ENCODE measurements at regions not wholly inside any gene's neighbourhood (a gene's known extent, or its start where the extent isn't known, plus 50 kb on each side); places are given as distances from the start of the nearest gene placed in this dataset.
A peak's percentile ranks its signal among the peaks of the same experiment; 100 is the strongest.

DNA sequence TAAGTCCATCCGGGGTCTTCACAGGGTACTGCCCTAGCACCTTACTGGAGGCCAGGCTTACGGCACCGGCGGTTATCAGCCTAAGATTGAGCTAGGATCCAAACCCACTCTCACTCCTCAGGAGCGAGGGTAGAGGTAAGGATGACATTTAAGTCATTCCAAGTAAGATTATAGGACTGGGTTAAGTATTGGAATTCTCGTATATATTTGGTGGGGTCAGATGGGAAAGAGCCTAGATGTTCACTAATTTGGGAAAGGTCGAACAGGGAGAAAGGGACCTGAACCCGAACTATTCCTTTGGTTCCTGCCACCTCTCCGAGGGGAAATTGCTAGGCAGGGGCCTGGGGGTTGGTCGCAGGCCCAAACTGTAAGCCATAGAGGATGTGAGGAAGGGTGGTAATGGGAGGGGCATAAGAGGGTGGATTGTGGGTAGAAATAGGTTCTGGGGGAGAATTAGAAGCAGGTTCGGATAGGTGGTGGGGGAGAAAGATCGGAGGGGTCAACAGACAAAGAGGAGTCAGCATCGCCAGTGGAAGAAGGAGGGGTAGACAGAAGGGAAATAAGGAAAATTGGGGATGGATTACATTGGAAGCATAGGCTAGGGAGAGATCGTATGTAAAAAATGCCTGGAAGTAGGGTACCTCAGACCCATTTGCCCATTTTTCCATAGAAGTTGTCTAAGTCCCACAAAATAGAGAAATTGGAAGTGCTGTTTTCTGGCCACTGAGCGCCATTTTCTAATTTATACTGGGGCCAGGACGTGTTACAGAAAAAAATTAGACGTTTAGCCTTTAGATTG lies 747.1 kb upstream of the ADGRB3 start:
- WGBS (ENCODE audit: insufficient coverage, low coverage, missing lambda C conversion rate), result 1% methylated on average over 16 of the region's 17 CpGs
- peaks cover 57% of the 10 kb centered on the region for H3K36me3 ChIP-seq (ENCODE audit: control insufficient read depth, insufficient read depth, low read length)
- peaks cover 6 to 13% of the 10 kb centered on the region in 2 experiments; a peak in 3 of 5 replicates for H3K4me1 ChIP-seq (replicated peaks in 1 of 2; ENCODE audit: control insufficient read depth in 2 of 2, insufficient read depth in 2 of 2, low read length in 2 of 2)
- peak overlapping the region; percentile 98 for H3K27ac ChIP-seq (ENCODE audit: extremely low read depth, low read depth, low read length)
- intact Hi-C loops (cut with micrococcal nuclease) (loop anchor here (1.0 to 5.0 kb wide), 3 partner anchors 338 to 854 kb away; no protein-coding TSS in a partner anchor), in situ Hi-C loops (cut with MboI) (loop anchor here (5.0 to 10.0 kb wide), 2 partner anchors 154 to 337 kb away; no protein-coding TSS in a partner anchor)
- H3K4me2 ChIP-seq (ENCODE audit: insufficient read depth, low read length), result peak overlapping the region; percentile 98
- peaks cover 87% of the 10 kb centered on the region for H3K79me2 ChIP-seq (ENCODE audit: control insufficient read depth, insufficient read depth, low read length)
- ATAC-seq, result peak; percentile 49
- CTCF ChIA-PET (ENCODE audit: low intra/inter-chr PET ratio), result no interaction called here
- H3K9ac ChIP-seq (ENCODE audit: insufficient read depth in 1 of 2, low read depth in 2 of 2, low read length in 2 of 2), result peak overlapping the region; percentile 98 to 100
- H3K27me3 ChIP-seq (ENCODE audit: control insufficient read depth in 2 of 2, insufficient read depth in 2 of 2, low read length in 2 of 2), result no peaks in the 10 kb centered on the region
- peak; percentile 61 for FAIRE-seq
- peak overlapping the region; percentile 93 for H3K4me3 ChIP-seq
- BruUV-seq (replicated peaks), result TSS peak; percentile 40
- peaks cover 16% of the 10 kb centered on the region for H4K20me1 ChIP-seq (replicated peaks; ENCODE audit: control insufficient read depth, insufficient read depth, low read length)
- no peak overlapping the region for H2AFZ ChIP-seq (ENCODE audit: low read depth, low read length)
- H3K9me3 ChIP-seq (replicated peaks; ENCODE audit: control insufficient read depth, insufficient read depth, low read depth, low read length), result peaks cover 2% of the 10 kb centered on the region; the same call in 1 of the 2 replicates
- POLR2A ChIA-PET, result interaction anchor here (1.2 to 1.7 kb wide), 4 partner anchors 11 to 279 kb away, joined by 4 to 6 read pairs (median 5); no protein-coding TSS in a partner anchor
- peak; percentile 68 to 83 (median 75) for DNase-seq (ENCODE audit: extremely low read depth in 1 of 4, low spot score in 3 of 4)
- no peaks in the 10 kb centered on the region for H3K9me1 ChIP-seq (ENCODE audit: control insufficient read depth, insufficient read depth, low read length)
- TF ChIP-seq HMBOX1 (IDR thresholded peaks at IDR 0.05) (no peak), PTTG1 (tag; IDR thresholded peaks at IDR 0.05; ENCODE audit: low read depth) (0 out of 2 replicates have a peak, but pooled peaks have one; percentile 1), CC2D1A (IDR thresholded peaks at IDR 0.05) (peak; percentile 58; the same call in 1 of the 2 replicates), ZZZ3 (IDR thresholded peaks at IDR 0.05) (0 out of 2 replicates have a peak, but pooled peaks have one; percentile 54), CBX3 (IDR thresholded peaks at IDR 0.05; ENCODE audit: borderline replicate concordance in 1 of 2, low read length in 2 of 2) (no peak; a peak in 1 of 3 replicates), RNF2 (IDR thresholded peaks at IDR 0.05) (peak; percentile 34), ETV5 (CRISPR knock-in tag; IDR thresholded peaks at IDR 0.05; ENCODE audit: low read depth) (peak; percentile 44; the same call in 1 of the 2 replicates), EZH2 (IDR thresholded peaks at IDR 0.05; ENCODE audit: borderline replicate concordance, low read depth, low read length) (no peak), SMAD4 (CRISPR knock-in tag; conservative IDR thresholded peaks at IDR 0.05) (0 out of 2 replicates have a peak, but pooled peaks have one; percentile 19), PHB (CRISPR knock-in tag; IDR thresholded peaks at IDR 0.05) (peak; percentile 85; the same call in 1 of the 2 replicates), CHD1 (IDR thresholded peaks at IDR 0.05; ENCODE audit: low read length) (peak; percentile 26), NEUROD1 (IDR thresholded peaks at IDR 0.05; ENCODE audit: borderline replicate concordance, low read depth, low read length, partially characterized antibody) (peak; percentile 15), MEF2D (tag; conservative IDR thresholded peaks at IDR 0.05; ENCODE audit: low read depth) (no peak)
- TF ChIP-seq, protein P1, sequence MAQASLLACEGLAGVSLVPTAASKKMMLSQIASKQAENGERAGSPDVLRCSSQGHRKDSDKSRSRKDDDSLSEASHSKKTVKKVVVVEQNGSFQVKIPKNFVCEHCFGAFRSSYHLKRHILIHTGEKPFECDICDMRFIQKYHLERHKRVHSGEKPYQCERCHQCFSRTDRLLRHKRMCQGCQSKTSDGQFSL (CRISPR knock-in tag; IDR thresholded peaks at IDR 0.05), result 0 out of 2 replicates have a peak, but pooled peaks have one; percentile 48
- TF ChIP-seq, protein P1 (tag; IDR thresholded peaks at IDR 0.05), result no peak
- TF ChIP-seq, protein P2, sequence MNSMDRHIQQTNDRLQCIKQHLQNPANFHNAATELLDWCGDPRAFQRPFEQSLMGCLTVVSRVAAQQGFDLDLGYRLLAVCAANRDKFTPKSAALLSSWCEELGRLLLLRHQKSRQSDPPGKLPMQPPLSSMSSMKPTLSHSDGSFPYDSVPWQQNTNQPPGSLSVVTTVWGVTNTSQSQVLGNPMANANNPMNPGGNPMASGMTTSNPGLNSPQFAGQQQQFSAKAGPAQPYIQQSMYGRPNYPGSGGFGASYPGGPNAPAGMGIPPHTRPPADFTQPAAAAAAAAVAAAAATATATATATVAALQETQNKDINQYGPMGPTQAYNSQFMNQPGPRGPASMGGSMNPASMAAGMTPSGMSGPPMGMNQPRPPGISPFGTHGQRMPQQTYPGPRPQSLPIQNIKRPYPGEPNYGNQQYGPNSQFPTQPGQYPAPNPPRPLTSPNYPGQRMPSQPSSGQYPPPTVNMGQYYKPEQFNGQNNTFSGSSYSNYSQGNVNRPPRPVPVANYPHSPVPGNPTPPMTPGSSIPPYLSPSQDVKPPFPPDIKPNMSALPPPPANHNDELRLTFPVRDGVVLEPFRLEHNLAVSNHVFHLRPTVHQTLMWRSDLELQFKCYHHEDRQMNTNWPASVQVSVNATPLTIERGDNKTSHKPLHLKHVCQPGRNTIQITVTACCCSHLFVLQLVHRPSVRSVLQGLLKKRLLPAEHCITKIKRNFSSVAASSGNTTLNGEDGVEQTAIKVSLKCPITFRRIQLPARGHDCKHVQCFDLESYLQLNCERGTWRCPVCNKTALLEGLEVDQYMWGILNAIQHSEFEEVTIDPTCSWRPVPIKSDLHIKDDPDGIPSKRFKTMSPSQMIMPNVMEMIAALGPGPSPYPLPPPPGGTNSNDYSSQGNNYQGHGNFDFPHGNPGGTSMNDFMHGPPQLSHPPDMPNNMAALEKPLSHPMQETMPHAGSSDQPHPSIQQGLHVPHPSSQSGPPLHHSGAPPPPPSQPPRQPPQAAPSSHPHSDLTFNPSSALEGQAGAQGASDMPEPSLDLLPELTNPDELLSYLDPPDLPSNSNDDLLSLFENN (IDR thresholded peaks at IDR 0.05; ENCODE audit: low read depth in 2 of 2, low read length in 2 of 2), result 0 out of 4 replicates have a peak, but pooled peaks of 1 of the 2 experiments have one; percentile 38

Measured in K562 (cell line).